OCI-LY7 (cell line): ENCODE measurements at regions not wholly inside any gene's neighbourhood (a gene's known extent, or its start where the extent isn't known, plus 50 kb on each side); places are given as distances from the start of the nearest gene placed in this dataset.

Experiments
- BruUV-seq: library from RNA; stranded (reverse); fragments of 400-500 nt; replicated peaks from 2 replicates; lab custom pipeline; 2021; lab: Mats Ljungman, UMichigan
- CTCF ChIA-PET: fragments of 300-600 bp; sonication (Branson Sonifier 250); formaldehyde crosslinking; loops from one replicate; lab custom pipeline; 2022; ENCODE audit warnings: antibody characterized with exemption; ENCODE audit not compliant: unreplicated experiment; lab: Charles Lee
- POLR2A ChIA-PET: fragments of 300-600 bp; sonication (Branson Sonifier 250); formaldehyde crosslinking; loops from one replicate; lab custom pipeline; 2022; ENCODE audit warnings: antibody characterized with exemption; lab: Charles Lee
- DNase-seq: peaks from one replicate; pipeline ENCODE4 v3.0.0-alpha.2; 2015; ENCODE audit warnings: low spot score
- H2AFZ ChIP-seq: fragments of 200-600 bp; sonication (generic), shearing (Covaris generic); 2 replicates; pipeline ENCODE4 v1.6.1; 2014; ENCODE audit warnings: mild to moderate bottlenecking, antibody characterized with exemption, low read length, moderate library complexity
- H3K27ac ChIP-seq: fragments of 200-600 bp; sonication (generic); 2 replicates; pipeline ENCODE4 v1.5.1; 2014; ENCODE audit warnings: mixed run types, low read depth, mild to moderate bottlenecking, moderate library complexity, low read length, inconsistent platforms; ENCODE audit not compliant: poor library complexity, severe bottlenecking
- H3K36me3 ChIP-seq: fragments of 200-600 bp; sonication (generic); 2 replicates; pipeline ENCODE4 v1.6.1; 2014; ENCODE audit warnings: mild to moderate bottlenecking, antibody characterized with exemption, low read length, moderate library complexity, mixed read lengths; ENCODE audit not compliant: insufficient read depth
- H3K4me1 ChIP-seq: fragments of 200-600 bp; sonication (generic); 2 replicates; pipeline ENCODE4 v1.5.1; 2014; ENCODE audit warnings: mild to moderate bottlenecking, low read length; ENCODE audit not compliant: insufficient read depth, poor library complexity, severe bottlenecking
- H3K4me2 ChIP-seq: fragments of 200-600 bp; sonication (generic); 2 replicates; pipeline ENCODE4 v1.6.1; 2014; ENCODE audit warnings: mild to moderate bottlenecking, low read length
- H3K4me3 ChIP-seq: fragments of 200-600 bp; sonication (generic); 2 replicates; pipeline ENCODE4 v1.5.1; 2014; ENCODE audit warnings: mild to moderate bottlenecking, low read depth, low read length; ENCODE audit not compliant: poor library complexity, severe bottlenecking
- H3K79me2 ChIP-seq: fragments of 200-600 bp; sonication (generic); 2 replicates; pipeline ENCODE4 v1.6.1; 2016; ENCODE audit warnings: low read depth, mild to moderate bottlenecking, low read length, moderate library complexity, mixed read lengths; ENCODE audit not compliant: insufficient read depth
- H3K9me2 ChIP-seq: fragments of 200-600 bp; sonication (generic); 2 replicates; pipeline ENCODE4 v1.6.1; 2016; ENCODE audit warnings: mild to moderate bottlenecking, low read length, mixed read lengths; ENCODE audit not compliant: insufficient read depth
- H3K9me3 ChIP-seq: fragments of 200-600 bp; sonication (generic); 2 replicates; pipeline ENCODE4 v1.6.1; 2014; ENCODE audit warnings: mild to moderate bottlenecking, mixed run types, low read length, mixed read lengths
- H4K20me1 ChIP-seq: fragments of 200-600 bp; sonication (generic); 2 replicates; pipeline ENCODE4 v1.6.1; 2014; ENCODE audit warnings: mild to moderate bottlenecking, antibody characterized with exemption, low read length, moderate library complexity, mixed read lengths; ENCODE audit not compliant: insufficient read depth
- EZH2phosphoT487 ChIP-seq: fragments of 200-600 bp; sonication (generic); IDR thresholded peaks from 2 replicates; pipeline ENCODE4 v1.6.1; 2018; ENCODE audit warnings: low read depth, borderline replicate concordance, mild to moderate bottlenecking, mixed run types, antibody characterized with exemption, low read length, moderate library complexity, mixed read lengths
- intact Hi-C: fragments of 100-400 bp; cut with micrococcal nuclease; formaldehyde crosslinking; loops from one replicate; pipeline ENCODE4 v1.10.0; 2022; ENCODE audit not compliant: unreplicated experiment
- TF ChIP-seq, protein P1 (sequence below): fragments of 200-600 bp; sonication (generic); conservative IDR thresholded peaks from 2 replicates; pipeline ENCODE4 v1.5.1; 2014; ENCODE audit warnings: mild to moderate bottlenecking, antibody characterized with exemption, low read length, moderate library complexity, mixed read lengths

DNA sequence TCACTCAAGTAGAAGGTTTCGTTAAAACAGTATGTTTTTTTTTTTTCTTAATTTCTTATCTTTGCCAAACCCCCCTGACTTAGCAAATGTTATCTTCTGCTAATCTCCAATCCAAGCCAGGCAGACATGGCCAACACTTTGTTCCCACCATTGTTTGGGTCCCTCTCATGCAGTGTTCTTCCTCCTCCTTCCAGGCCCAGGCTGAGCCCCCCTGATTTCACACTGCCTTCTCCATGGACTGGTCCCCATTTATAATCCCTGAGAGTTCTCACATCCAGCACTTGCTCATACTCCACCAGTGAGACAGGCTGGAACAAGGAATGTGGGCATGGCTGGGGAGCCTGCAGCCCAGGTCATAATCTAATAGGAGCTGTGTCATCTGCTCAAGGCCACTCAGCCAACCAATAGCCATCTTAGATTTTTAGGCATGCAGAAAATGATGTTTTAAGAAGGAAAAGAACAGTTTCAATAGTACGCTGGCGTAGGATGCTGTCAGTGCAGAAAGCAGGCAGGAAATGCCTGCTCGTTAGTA, 238.4 kb upstream of the CCDC196 start:
- CTCF ChIA-PET: no interaction called here
- POLR2A ChIA-PET: interaction anchor here (0.6 kb wide), 1 partner anchor 1086 kb away, joined by 3 read pairs; no protein-coding TSS in a partner anchor

DNA sequence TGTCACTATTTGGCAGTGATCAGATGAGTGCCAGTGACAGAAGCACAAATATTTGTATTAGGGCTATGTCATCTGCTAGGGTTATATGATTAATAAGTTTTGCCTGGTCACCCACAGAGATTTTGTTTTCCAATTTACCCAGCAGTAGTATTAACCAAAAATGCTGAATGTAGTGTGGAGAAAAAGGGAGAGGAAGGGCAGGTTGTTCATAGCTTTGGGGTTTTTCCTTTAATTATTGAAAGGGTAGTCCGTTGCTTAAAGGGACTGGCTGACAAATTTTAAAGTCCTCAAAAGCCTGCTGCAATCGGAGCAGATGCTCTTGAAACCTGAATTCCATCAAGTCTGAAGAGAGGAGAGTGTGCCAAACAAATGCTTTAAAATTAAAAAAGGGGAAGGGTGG, 237.9 kb upstream of the CCDC196 start:
- Histone ChIP-seq H3K27ac (no peak overlapping the region), H4K20me1 (no peaks in the 10 kb centered on the region), H3K4me2 (no peak overlapping the region), H3K9me2 (no peaks in the 10 kb centered on the region), H3K4me1 (no peaks in the 10 kb centered on the region), H3K36me3 (no peaks in the 10 kb centered on the region), H3K79me2 (no peaks in the 10 kb centered on the region), H3K4me3 (no peak overlapping the region), H3K9me3 (no peaks in the 10 kb centered on the region), H2AFZ (no peak overlapping the region)
- intact Hi-C loops: no loop called here
- no TSS peak for BruUV-seq
- TF ChIP-seq EZH2phosphoT487: no peak
- TF ChIP-seq, protein P1, sequence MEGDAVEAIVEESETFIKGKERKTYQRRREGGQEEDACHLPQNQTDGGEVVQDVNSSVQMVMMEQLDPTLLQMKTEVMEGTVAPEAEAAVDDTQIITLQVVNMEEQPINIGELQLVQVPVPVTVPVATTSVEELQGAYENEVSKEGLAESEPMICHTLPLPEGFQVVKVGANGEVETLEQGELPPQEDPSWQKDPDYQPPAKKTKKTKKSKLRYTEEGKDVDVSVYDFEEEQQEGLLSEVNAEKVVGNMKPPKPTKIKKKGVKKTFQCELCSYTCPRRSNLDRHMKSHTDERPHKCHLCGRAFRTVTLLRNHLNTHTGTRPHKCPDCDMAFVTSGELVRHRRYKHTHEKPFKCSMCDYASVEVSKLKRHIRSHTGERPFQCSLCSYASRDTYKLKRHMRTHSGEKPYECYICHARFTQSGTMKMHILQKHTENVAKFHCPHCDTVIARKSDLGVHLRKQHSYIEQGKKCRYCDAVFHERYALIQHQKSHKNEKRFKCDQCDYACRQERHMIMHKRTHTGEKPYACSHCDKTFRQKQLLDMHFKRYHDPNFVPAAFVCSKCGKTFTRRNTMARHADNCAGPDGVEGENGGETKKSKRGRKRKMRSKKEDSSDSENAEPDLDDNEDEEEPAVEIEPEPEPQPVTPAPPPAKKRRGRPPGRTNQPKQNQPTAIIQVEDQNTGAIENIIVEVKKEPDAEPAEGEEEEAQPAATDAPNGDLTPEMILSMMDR: no peak
- no peak for DNase-seq
- CTCF ChIA-PET: no interaction called here
- POLR2A ChIA-PET: interaction anchor here (0.6 kb wide), 1 partner anchor 1086 kb away, joined by 3 read pairs; no protein-coding TSS in a partner anchor

More for the DNA sequence above, 238.4 kb upstream of the CCDC196 start:
- no TSS peak for BruUV-seq
- H3K36me3 ChIP-seq: no peaks in the 10 kb centered on the region
- H3K27ac ChIP-seq: no peak overlapping the region
- no peaks in the 10 kb centered on the region for H3K4me1 ChIP-seq
- H4K20me1 ChIP-seq: no peaks in the 10 kb centered on the region
- no peaks in the 10 kb centered on the region for H3K9me2 ChIP-seq
- intact Hi-C loops: no loop called here
- TF ChIP-seq, protein P1: no peak
- no peak for TF ChIP-seq EZH2phosphoT487
- no peak overlapping the region for H2AFZ ChIP-seq
- H3K4me3 ChIP-seq: no peak overlapping the region
- no peaks in the 10 kb centered on the region for H3K79me2 ChIP-seq
- DNase-seq: no peak
- no peak overlapping the region for H3K4me2 ChIP-seq
- no peaks in the 10 kb centered on the region for H3K9me3 ChIP-seq

DNA sequence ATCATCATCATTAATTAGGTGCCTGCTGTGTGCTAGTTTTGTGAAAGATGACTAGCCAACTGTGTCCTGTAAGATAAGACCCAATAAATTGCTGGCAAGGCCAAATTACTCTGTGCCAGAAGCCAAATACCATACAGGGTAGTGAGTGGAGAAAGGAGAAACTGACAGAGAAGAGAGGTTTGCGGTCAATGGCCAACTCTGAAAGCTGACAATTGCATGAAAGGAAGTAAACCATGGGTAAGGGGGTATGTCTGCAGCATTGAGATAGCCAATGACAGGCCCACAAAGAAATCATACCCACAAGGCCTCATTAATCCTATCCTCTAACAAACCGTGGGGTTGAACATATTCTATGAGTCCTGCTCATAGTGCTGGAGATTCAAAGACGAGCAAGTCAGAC, 236.6 kb upstream of the CCDC196 start:
- no peak for DNase-seq
- H3K9me3 ChIP-seq: no peaks in the 10 kb centered on the region
- intact Hi-C loops: no loop called here
- H3K4me2 ChIP-seq: no peak overlapping the region
- H3K27ac ChIP-seq: no peak overlapping the region
- H3K4me1 ChIP-seq: no peaks in the 10 kb centered on the region
- no peak overlapping the region for H3K4me3 ChIP-seq
- POLR2A ChIA-PET: no interaction called here
- H3K9me2 ChIP-seq: no peaks in the 10 kb centered on the region
- CTCF ChIA-PET: no interaction called here
- H3K79me2 ChIP-seq: no peaks in the 10 kb centered on the region
- no peak for TF ChIP-seq EZH2phosphoT487
- TF ChIP-seq, protein P1: no peak
- no peaks in the 10 kb centered on the region for H4K20me1 ChIP-seq
- no peak overlapping the region for H2AFZ ChIP-seq
- H3K36me3 ChIP-seq: no peaks in the 10 kb centered on the region
- BruUV-seq: no TSS peak
